CD14-positive monocyte (primary cell): ENCODE measurements at regions not wholly inside any gene's neighbourhood (a gene's known extent, or its start where the extent isn't known, plus 50 kb on each side); places are given as distances from the start of the nearest gene placed in this dataset.

Source experiments
- DNase-seq, 3 donors: peaks; one replicate each; pipeline ENCODE4 v3.0.0-alpha.2; 2011 to 2022
- H2AFZ ChIP-seq: 2 replicates; pipeline ENCODE4 v1.6.0; 2012; ENCODE audit warnings: mild to moderate bottlenecking, low read depth, low read length, inconsistent platforms; ENCODE audit not compliant: insufficient read depth, poor library complexity, severe bottlenecking
- H3K27ac ChIP-seq, 2 donors: 1 replicate in 1 of 2; 2 replicates in 1 of 2; pipeline ENCODE4 v1.5.1; 2012 to 2013; ENCODE audit warnings: low read length in 2 of 2, control low read depth in 1 of 2, inconsistent platforms in 1 of 2, low read depth in 1 of 2, mild to moderate bottlenecking in 1 of 2
- H3K27me3 ChIP-seq, 2 donors: one replicate each; pipeline versions ENCODE4 v1.6.0 to v1.6.1; 2011 to 2013; ENCODE audit warnings: low read length in 2 of 2; ENCODE audit not compliant: control insufficient read depth in 2 of 2, insufficient read depth in 2 of 2
- H3K36me3 ChIP-seq, 2 donors: replicated peaks in 1 of 2; 1 replicate in 1 of 2; 2 replicates in 1 of 2; pipeline versions ENCODE4 v1.5.1 to v1.6.1; 2012 to 2013; ENCODE audit warnings: low read length in 2 of 2, control low read depth in 1 of 2, inconsistent platforms in 1 of 2, mild to moderate bottlenecking in 1 of 2; ENCODE audit not compliant: insufficient read depth in 2 of 2, control insufficient read depth in 1 of 2
- H3K4me1 ChIP-seq, 2 donors: 1 replicate in 1 of 2; 2 replicates in 1 of 2; pipeline versions ENCODE4 v1.5.1 to v1.6.1; 2012 to 2013; ENCODE audit warnings: low read length in 2 of 2, control low read depth in 1 of 2, inconsistent platforms in 1 of 2, mild to moderate bottlenecking in 1 of 2, moderate library complexity in 1 of 2; ENCODE audit not compliant: insufficient read depth in 2 of 2, control insufficient read depth in 1 of 2
- H3K4me2 ChIP-seq: replicated peaks from 2 replicates; pipeline ENCODE3; 2012; ENCODE audit warnings: low read length, moderate library complexity, mild to moderate bottlenecking; ENCODE audit not compliant: poor library complexity, severe bottlenecking; ENCODE audit errors: extremely low read depth
- H3K4me3 ChIP-seq, 3 experiments: fragments of 200-600 bp in 1 of 3; sonication (generic) in 1 of 3; replicated peaks in 1 of 3; 1 replicate in 2 of 3; 2 replicates in 1 of 3; pipeline ENCODE4 v1.5.1; 2011 to 2013; ENCODE audit warnings: low read length in 3 of 3, mild to moderate bottlenecking in 3 of 3, control low read depth in 2 of 3, low read depth in 2 of 3, inconsistent platforms in 1 of 3, moderate library complexity in 1 of 3
- H3K79me2 ChIP-seq: 2 replicates; pipeline ENCODE4 v1.6.0; 2012; ENCODE audit warnings: mild to moderate bottlenecking, control low read depth, inconsistent platforms, low read length, moderate library complexity; ENCODE audit not compliant: insufficient read depth
- H3K9ac ChIP-seq: 2 replicates; pipeline ENCODE4 v1.6.0; 2017; ENCODE audit warnings: low read length, mild to moderate bottlenecking; ENCODE audit not compliant: insufficient read depth, poor library complexity, severe bottlenecking
- H3K9me3 ChIP-seq, 2 donors: replicated peaks in 1 of 2; 1 replicate in 1 of 2; 2 replicates in 1 of 2; pipeline versions ENCODE4 v1.5.1 to v1.6.1; 2012 to 2013; ENCODE audit warnings: low read length in 2 of 2, control low read depth in 1 of 2; ENCODE audit not compliant: control insufficient read depth in 1 of 2, insufficient read depth in 1 of 2
- H4K20me1 ChIP-seq: 2 replicates; pipeline ENCODE4 v1.6.0; 2012; ENCODE audit warnings: mild to moderate bottlenecking, low read length, control low read depth, moderate library complexity; ENCODE audit not compliant: insufficient read depth
- H3K27ac Mint-ChIP-seq, 7 donors: one replicate each; pipeline ENCODE4 v1.8.0; 2020; ENCODE audit warnings: mild to moderate bottlenecking in 7 of 7, mixed read lengths in 7 of 7, moderate library complexity in 6 of 7, inconsistent platforms in 2 of 7
- H3K27me3 Mint-ChIP-seq, 3 donors: one replicate each; pipeline ENCODE4 v1.8.0; 2021 to 2022; ENCODE audit warnings: low read depth in 3 of 3, mild to moderate bottlenecking in 3 of 3, mixed read lengths in 3 of 3, moderate library complexity in 3 of 3, inconsistent platforms in 1 of 3
- H3K36me3 Mint-ChIP-seq, 2 donors: one replicate each; pipeline ENCODE4 v1.8.0; 2020; ENCODE audit warnings: mixed read lengths in 2 of 2, inconsistent platforms in 1 of 2, mild to moderate bottlenecking in 1 of 2
- H3K4me1 Mint-ChIP-seq: one replicate; pipeline ENCODE4 v1.8.0; 2020; ENCODE audit warnings: mild to moderate bottlenecking, mixed read lengths
- H3K4me3 Mint-ChIP-seq, 2 donors: one replicate each; pipeline ENCODE4 v1.8.0; 2020; ENCODE audit warnings: mild to moderate bottlenecking in 2 of 2, mixed read lengths in 2 of 2, moderate library complexity in 1 of 2
- H3K9me3 Mint-ChIP-seq, 7 donors: one replicate each; pipeline ENCODE4 v1.8.0; 2020 to 2022; ENCODE audit warnings: mixed read lengths in 7 of 7, mild to moderate bottlenecking in 6 of 7, moderate library complexity in 6 of 7, inconsistent platforms in 2 of 7
- WGBS: methylation state at CpG from one replicate; pipeline ENCODE4 v1.1.5; 2013; ENCODE audit warnings: missing lambda C conversion rate; ENCODE audit not compliant: insufficient coverage; 5-methylcytosine and 5-hydroxymethylcytosine counted together
- intact Hi-C, 2 donors: fragments of 100-400 bp; cut with micrococcal nuclease; formaldehyde crosslinking; loops; one replicate each; pipeline versions ENCODE4 v1.15.0 to v1.15.1; 2023
- TF ChIP-seq, protein P1 (sequence below): fragments of 200-600 bp; IDR thresholded peaks from one replicate; pipeline ENCODE4 v1.8.0; 2022; ENCODE audit warnings: antibody characterized with exemption, mild to moderate bottlenecking

DNA sequence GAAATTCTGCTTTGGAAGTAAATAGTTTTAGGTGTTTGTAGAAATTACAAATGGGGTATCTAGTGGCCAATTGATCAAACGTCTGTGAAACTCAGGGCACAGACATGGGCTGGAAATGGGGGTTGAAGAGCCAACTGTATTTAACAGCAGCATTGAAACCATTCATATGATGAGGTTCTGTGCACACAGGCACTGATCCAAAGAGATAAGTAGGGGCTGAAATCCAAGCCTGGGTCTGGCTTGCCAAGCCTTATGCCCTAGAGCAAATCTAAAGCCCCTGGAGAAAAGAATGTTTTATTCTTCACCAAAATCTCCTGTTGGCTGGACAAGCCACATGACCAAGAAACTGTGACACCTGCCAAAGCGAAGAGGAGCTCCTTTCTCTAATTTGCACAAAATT is 67.6 kb upstream of the ST6GALNAC5 start:
- intact Hi-C loops = no loop called here
- Mint-ChIP-seq H3K9me3 (peaks cover 2 to 6% (median 3%) of the 10 kb centered on the region in 7 donors), H3K27me3 (no peaks in the 10 kb centered on the region), H3K27ac (no peak overlapping the region), H3K4me3 (no peak overlapping the region), H3K4me1 (no peaks in the 10 kb centered on the region), H3K36me3 (no peaks in the 10 kb centered on the region)
- no peak overlapping the region for H3K4me2 ChIP-seq
- H2AFZ ChIP-seq = no peak overlapping the region
- H3K4me1 ChIP-seq = no peaks in the 10 kb centered on the region
- no peaks in the 10 kb centered on the region for H4K20me1 ChIP-seq
- no peak overlapping the region for H3K4me3 ChIP-seq
- no peaks in the 10 kb centered on the region for H3K9me3 ChIP-seq
- H3K27ac ChIP-seq = no peak overlapping the region
- DNase-seq = no peak
- TF ChIP-seq, protein P1, sequence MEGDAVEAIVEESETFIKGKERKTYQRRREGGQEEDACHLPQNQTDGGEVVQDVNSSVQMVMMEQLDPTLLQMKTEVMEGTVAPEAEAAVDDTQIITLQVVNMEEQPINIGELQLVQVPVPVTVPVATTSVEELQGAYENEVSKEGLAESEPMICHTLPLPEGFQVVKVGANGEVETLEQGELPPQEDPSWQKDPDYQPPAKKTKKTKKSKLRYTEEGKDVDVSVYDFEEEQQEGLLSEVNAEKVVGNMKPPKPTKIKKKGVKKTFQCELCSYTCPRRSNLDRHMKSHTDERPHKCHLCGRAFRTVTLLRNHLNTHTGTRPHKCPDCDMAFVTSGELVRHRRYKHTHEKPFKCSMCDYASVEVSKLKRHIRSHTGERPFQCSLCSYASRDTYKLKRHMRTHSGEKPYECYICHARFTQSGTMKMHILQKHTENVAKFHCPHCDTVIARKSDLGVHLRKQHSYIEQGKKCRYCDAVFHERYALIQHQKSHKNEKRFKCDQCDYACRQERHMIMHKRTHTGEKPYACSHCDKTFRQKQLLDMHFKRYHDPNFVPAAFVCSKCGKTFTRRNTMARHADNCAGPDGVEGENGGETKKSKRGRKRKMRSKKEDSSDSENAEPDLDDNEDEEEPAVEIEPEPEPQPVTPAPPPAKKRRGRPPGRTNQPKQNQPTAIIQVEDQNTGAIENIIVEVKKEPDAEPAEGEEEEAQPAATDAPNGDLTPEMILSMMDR = no peak
- no peaks in the 10 kb centered on the region for H3K27me3 ChIP-seq
- H3K9ac ChIP-seq = no peak overlapping the region
- H3K79me2 ChIP-seq = no peaks in the 10 kb centered on the region
- 100% methylated on average over 1 of the region's 2 CpGs for WGBS
- no peaks in the 10 kb centered on the region for H3K36me3 ChIP-seq

DNA sequence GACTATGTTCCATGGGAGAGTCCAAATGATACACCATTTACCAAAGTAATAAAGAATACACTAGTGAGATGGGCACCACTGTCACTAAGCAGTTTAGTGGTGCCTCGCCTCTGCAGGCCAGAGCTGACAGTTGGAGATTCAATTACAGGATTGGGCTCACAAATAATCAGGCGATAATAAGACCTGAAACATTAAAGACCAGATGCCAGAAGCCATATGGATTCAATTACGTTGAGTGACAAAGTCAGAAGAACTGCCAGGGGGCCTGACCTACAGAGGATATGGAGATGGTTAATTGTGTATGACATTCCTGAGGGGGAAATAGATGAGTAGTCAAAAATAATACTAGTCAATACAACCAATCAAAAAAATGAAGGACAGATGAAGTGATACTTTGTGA is 65.2 kb upstream of the ST6GALNAC5 start:
- Histone ChIP-seq H2AFZ (no peak overlapping the region), H3K36me3 (no peaks in the 10 kb centered on the region), H4K20me1 (no peaks in the 10 kb centered on the region), H3K4me2 (no peak overlapping the region), H3K4me1 (no peaks in the 10 kb centered on the region), H3K27me3 (no peaks in the 10 kb centered on the region), H3K79me2 (no peaks in the 10 kb centered on the region), H3K4me3 (no peak overlapping the region), H3K9me3 (no peaks in the 10 kb centered on the region), H3K27ac (no peak overlapping the region), H3K9ac (no peak overlapping the region)
- WGBS = 80% methylated on average over 2 of the region's 3 CpGs
- TF ChIP-seq, protein P1 = no peak
- Mint-ChIP-seq H3K9me3 (peaks cover under 1 to 6% (median 2%) of the 10 kb centered on the region in 7 donors), H3K4me1 (no peaks in the 10 kb centered on the region), H3K4me3 (no peak overlapping the region), H3K36me3 (no peaks in the 10 kb centered on the region), H3K27ac (no peak overlapping the region), H3K27me3 (no peaks in the 10 kb centered on the region)
- DNase-seq = no peak
- intact Hi-C loops = no loop called here
